ENCODE measurements at regions not wholly inside any gene's neighbourhood (a gene's known extent, or its start where the extent isn't known, plus 50 kb on each side); places are given as distances from the start of the nearest gene placed in this dataset.

DNA sequence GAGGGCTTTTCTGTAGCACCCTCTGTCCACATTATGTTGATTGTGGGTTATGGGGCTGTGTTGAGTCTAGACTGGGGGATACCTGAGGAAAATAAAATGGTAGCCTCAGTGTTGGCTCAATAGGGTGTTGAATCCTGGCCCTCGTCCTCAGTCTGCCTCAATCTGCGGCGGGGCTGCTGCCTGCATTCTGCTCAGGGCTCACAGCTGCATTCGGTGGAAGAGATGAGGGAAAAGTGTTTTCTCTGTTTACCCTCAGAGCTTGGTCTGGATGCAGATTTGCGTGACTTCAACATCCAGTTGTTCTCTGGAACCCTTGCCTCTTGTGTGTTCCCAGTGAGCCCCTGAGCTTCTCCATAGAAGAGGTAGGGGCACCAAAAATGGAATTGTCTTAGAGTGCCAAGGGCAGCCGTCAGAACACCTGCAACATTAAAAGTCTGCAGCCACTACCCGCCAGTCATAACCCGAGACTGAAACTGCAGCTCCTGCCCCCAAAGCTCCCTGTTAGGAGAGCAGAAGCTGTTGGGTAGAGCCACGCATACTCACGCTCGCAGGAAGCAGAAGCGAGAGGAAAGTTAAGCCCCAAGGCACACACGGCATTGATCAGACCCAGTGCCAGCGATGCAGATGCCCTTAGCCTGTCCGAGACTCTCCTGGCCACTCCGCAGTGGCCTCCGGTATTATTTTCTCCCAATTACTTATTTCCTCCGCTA, 215.3 kb upstream of the C1orf174 start:
- no peak for TF ChIP-seq CTCF (IDR thresholded peaks at IDR 0.05)
- TF ChIP-seq POLR2A (IDR thresholded peaks at IDR 0.05), result no peak
- WGBS, 2 donors, result 87 to 89% methylated on average over 18 of the region's 18 CpGs
- no peak overlapping the region for H3K4me3 ChIP-seq (ENCODE audit: low read depth, poor library complexity, severe bottlenecking)
- intact Hi-C loops (cut with DNase I; ENCODE audit: low total_unique reads), result no loop called here
- peak in 1 of 2 donors; percentile 63 for DNase-seq (ENCODE audit: low spot score in 2 of 2)

GRCh38 chr1:4117196-4117595, 217.1 kb upstream of the C1orf174 start:
- intact Hi-C loops (cut with DNase I; ENCODE audit: low total_unique reads), result loop anchor here (2.0 kb wide), 1 partner anchor 64 kb away; no protein-coding TSS in a partner anchor
- no peak for TF ChIP-seq CTCF (IDR thresholded peaks at IDR 0.05)
- no peak for TF ChIP-seq POLR2A (IDR thresholded peaks at IDR 0.05)

GRCh38 chr1:4118746-4119515, 218.9 kb upstream of the C1orf174 start:
- H3K4me3 ChIP-seq (ENCODE audit: low read depth, poor library complexity, severe bottlenecking), result no peak overlapping the region
- WGBS, 2 donors, result 56 to 67% methylated on average over 12 of the region's 12 CpGs
- TF ChIP-seq CTCF (IDR thresholded peaks at IDR 0.05) (no peak), POLR2A (IDR thresholded peaks at IDR 0.05) (no peak)
- DNase-seq (ENCODE audit: low spot score in 2 of 2), result peak in 1 of 2 donors; percentile 70
- intact Hi-C loops (cut with DNase I; ENCODE audit: low total_unique reads), result no loop called here

More at GRCh38 chr1:4117196-4117595, 217.1 kb upstream of the C1orf174 start:
- H3K4me3 ChIP-seq (ENCODE audit: low read depth, poor library complexity, severe bottlenecking), result no peak overlapping the region
- WGBS, 2 donors, result 92 to 95% methylated on average over 9 of the region's 9 CpGs
- peak in 1 of 2 donors; percentile 39 for DNase-seq (ENCODE audit: low spot score in 2 of 2)

DNA sequence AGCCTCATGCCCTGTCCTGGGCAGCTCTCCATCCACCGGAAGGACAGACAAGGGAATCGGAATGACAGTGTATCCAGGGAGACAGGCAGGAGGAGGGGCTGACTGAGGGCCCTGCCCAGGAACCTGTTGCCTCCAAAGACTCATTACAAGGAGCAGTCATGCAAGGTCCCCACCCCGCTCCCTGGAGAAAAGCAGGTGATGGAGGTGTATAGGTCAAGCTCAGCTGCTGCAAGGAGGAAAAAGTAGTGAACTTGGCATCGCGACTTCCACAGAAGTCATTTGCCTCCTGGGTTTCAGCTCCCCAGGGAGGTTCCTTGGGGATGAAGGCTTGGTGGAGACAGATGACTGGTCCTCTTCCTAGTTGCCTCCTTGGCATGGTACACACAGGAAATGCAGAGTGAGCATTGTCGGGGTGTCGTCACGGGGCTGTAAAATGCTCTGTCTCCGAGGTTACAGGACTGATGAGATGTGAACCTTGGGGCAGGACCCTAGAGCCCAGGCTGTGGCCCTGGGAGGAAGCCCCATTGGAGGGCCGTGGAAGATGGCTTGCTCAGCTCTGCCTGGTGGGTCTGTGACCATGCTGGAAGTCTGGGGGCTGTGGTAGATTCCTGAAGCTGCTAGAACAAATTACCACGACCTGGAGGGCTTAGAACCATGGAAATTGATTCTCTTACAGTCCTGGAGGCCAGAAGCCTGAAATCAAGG, 219.6 kb upstream of the C1orf174 start:
- intact Hi-C loops (cut with DNase I; ENCODE audit: low total_unique reads), result no loop called here
- 70 to 80% methylated on average over 11 of the region's 11 CpGs for WGBS, 2 donors
- DNase-seq (ENCODE audit: low spot score in 2 of 2), result peak in 1 of 2 donors; percentile 71
- TF ChIP-seq CTCF (IDR thresholded peaks at IDR 0.05) (no peak), POLR2A (IDR thresholded peaks at IDR 0.05) (no peak)
- no peak overlapping the region for H3K4me3 ChIP-seq (ENCODE audit: low read depth, poor library complexity, severe bottlenecking)

- DNase-seq (ENCODE audit: low spot score in 2 of 2), result peak in 1 of 2 donors; percentile 66
- 48 to 60% methylated on average over 15 of the region's 15 CpGs for WGBS, 2 donors
- intact Hi-C loops (cut with DNase I; ENCODE audit: low total_unique reads), result no loop called here
These were observed 220.7 kb upstream of the C1orf174 start for GRCh38 chr1:4120557-4121292.

More at GRCh38 chr1:4120557-4121292, 220.7 kb upstream of the C1orf174 start:
- H3K4me3 ChIP-seq (ENCODE audit: low read depth, poor library complexity, severe bottlenecking), result no peak overlapping the region
- TF ChIP-seq CTCF (IDR thresholded peaks at IDR 0.05) (no peak), POLR2A (IDR thresholded peaks at IDR 0.05) (no peak)
